ENCODE measurements at regions not wholly inside any gene's neighbourhood (a gene's known extent, or its start where the extent isn't known, plus 50 kb on each side); places are given as distances from the start of the nearest gene placed in this dataset.

DNA sequence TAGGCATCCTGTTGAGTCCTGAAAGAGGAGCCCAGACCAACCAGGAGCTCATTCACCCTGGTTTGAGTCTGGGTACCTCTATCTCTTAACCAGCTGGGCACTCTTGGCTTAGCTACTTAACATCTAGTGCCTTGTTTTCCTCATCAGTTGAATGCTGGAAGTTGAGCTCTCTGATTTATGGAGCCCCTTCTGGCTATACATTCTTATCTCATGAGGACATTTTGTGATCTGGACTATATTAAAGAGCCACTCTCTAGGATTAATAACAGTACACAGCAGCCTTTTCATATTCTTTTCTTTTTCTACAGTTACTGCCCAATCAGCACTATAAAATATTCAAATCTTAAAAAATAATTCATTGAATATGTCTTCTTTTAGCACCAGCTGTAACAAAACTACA, 296.9 kb upstream of the RUNX1 start:
- Mint-ChIP-seq H3K27me3 (ENCODE audit: low read depth) (no peaks in the 10 kb centered on the region), H3K4me3 (ENCODE audit: unreplicated experiment) (no peak overlapping the region), H3K4me1 (ENCODE audit: low read depth) (peaks cover 24% of the 10 kb centered on the region), H3K36me3 (ENCODE audit: low read depth) (no peaks in the 10 kb centered on the region), H3K27ac (ENCODE audit: unreplicated experiment) (no peak overlapping the region), H3K9me3 (ENCODE audit: low read depth) (peaks cover 5% of the 10 kb centered on the region)
- TF ChIP-seq, protein P1, sequence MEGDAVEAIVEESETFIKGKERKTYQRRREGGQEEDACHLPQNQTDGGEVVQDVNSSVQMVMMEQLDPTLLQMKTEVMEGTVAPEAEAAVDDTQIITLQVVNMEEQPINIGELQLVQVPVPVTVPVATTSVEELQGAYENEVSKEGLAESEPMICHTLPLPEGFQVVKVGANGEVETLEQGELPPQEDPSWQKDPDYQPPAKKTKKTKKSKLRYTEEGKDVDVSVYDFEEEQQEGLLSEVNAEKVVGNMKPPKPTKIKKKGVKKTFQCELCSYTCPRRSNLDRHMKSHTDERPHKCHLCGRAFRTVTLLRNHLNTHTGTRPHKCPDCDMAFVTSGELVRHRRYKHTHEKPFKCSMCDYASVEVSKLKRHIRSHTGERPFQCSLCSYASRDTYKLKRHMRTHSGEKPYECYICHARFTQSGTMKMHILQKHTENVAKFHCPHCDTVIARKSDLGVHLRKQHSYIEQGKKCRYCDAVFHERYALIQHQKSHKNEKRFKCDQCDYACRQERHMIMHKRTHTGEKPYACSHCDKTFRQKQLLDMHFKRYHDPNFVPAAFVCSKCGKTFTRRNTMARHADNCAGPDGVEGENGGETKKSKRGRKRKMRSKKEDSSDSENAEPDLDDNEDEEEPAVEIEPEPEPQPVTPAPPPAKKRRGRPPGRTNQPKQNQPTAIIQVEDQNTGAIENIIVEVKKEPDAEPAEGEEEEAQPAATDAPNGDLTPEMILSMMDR (IDR thresholded peaks at IDR 0.05): no peak
- DNase-seq (ENCODE audit: low spot score): no peak

DNA sequence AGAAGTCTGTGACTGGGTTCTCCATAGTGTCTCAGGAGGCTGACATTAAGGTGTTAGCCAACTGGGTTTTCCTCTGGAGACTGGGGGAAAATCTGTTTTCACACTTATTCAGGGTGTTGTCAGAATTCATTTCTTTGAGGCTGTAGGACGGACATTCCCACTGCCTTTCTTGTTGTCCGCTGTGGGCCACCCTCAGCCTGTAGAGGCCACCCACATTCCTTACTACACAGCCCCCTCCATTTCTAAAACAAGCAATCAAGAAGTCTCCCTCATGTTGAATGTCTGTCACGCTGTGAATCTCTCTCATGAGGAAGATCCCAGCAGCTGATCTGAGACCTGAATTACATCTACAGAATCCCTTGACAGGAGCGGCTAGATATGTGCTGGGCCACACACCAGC, 295.5 kb upstream of the RUNX1 start:
- TF ChIP-seq, protein P1 (IDR thresholded peaks at IDR 0.05): no peak
- no peaks in the 10 kb centered on the region for H3K27me3 Mint-ChIP-seq (ENCODE audit: low read depth)
- peaks cover 10% of the 10 kb centered on the region for H3K4me1 Mint-ChIP-seq (ENCODE audit: low read depth)
- H3K27ac Mint-ChIP-seq (ENCODE audit: unreplicated experiment): no peak overlapping the region
- no peak for DNase-seq (ENCODE audit: low spot score)
- H3K4me3 Mint-ChIP-seq (ENCODE audit: unreplicated experiment): no peak overlapping the region
- H3K9me3 Mint-ChIP-seq (ENCODE audit: low read depth): peaks cover 5% of the 10 kb centered on the region
- H3K36me3 Mint-ChIP-seq (ENCODE audit: low read depth): no peaks in the 10 kb centered on the region

DNA sequence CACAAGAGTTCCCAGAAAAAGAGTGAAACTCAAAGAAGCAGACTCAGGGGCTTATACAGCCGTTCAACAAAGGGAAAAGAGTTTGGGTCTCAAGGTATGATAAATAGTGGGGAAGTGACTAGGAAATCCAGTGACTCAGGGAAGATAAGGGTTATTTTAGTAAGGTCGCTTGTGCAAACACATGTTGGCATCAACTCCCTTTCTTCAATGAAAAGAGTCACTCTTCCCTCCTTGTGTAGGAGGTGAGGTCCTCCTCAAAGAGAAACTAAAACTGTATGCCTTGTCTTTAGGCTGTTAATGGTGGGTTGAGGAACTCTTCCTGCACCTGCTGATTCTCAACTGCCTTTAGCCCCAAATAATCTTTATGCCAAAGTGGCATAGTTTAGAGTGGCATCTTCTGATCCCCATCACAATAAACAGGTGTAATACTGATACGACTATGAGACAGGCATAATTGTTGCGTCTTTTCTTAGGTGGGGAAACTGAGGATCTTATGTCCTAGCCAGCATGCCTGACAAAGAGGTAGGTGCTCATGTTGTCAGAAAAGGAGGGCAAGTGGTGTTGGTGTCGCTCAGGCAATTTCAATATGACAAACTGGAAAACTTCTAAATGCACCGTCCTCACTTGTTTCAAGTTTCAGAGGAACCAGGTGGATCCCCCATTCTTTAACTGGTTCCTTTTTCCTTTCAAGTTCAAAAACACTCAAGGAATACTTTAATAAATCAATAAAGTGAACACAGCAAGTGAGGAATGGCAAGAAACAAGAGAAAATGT, 294.1 kb upstream of the RUNX1 start:
- no peak overlapping the region for H3K4me3 Mint-ChIP-seq (ENCODE audit: unreplicated experiment)
- TF ChIP-seq, protein P1 (IDR thresholded peaks at IDR 0.05): no peak
- peaks cover 5% of the 10 kb centered on the region for H3K9me3 Mint-ChIP-seq (ENCODE audit: low read depth)
- H3K27me3 Mint-ChIP-seq (ENCODE audit: low read depth): peaks cover 2% of the 10 kb centered on the region
- no peaks in the 10 kb centered on the region for H3K4me1 Mint-ChIP-seq (ENCODE audit: low read depth)
- no peak overlapping the region for H3K27ac Mint-ChIP-seq (ENCODE audit: unreplicated experiment)
- H3K36me3 Mint-ChIP-seq (ENCODE audit: low read depth): no peaks in the 10 kb centered on the region
- no peak for DNase-seq (ENCODE audit: low spot score)

DNA sequence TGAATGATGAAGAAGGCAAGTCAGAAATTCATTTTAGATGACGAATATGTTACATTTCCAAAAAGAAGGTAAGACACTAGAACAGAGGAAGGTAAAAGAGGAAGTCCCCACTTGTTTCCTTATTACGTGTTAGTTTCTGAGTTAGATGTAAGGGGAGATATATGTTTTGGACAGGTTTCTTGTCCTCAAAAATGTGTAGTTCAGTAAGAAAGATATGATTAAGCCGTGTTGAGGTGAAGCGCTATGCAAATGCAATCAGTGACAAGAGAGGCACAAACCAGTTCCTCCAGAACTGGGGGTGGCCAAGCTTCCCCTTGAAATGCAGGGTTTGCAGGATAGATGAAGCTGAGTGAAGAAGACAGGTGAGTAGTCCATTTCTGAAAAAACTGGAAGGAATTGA, 293.3 kb upstream of the RUNX1 start:
- Mint-ChIP-seq H3K4me3 (ENCODE audit: unreplicated experiment) (no peak overlapping the region), H3K9me3 (ENCODE audit: low read depth) (peaks cover 4% of the 10 kb centered on the region), H3K27me3 (ENCODE audit: low read depth) (peaks cover 2% of the 10 kb centered on the region), H3K27ac (ENCODE audit: unreplicated experiment) (no peak overlapping the region), H3K36me3 (ENCODE audit: low read depth) (no peaks in the 10 kb centered on the region), H3K4me1 (ENCODE audit: low read depth) (no peaks in the 10 kb centered on the region)
- no peak for DNase-seq (ENCODE audit: low spot score)
- TF ChIP-seq, protein P1 (IDR thresholded peaks at IDR 0.05): no peak

DNA sequence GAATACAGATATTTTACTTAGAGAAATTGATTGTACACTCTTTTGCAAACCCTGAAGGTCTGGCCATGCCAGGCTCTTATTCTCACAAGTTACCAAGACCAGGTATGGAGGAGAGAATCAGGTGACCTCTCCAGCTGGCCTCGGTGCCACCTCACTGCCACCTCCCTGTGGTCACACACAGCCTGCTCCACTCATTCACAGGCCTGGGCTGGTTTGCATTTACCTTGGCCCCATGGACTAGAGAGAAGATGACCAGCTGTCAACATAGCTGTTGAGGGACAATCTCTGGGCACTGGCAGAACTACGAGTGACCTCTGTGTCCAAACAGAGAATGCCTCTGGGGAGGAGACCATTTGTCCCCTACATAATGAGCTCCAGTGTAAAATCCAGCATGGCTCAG, 291.2 kb upstream of the RUNX1 start:
- H3K4me3 Mint-ChIP-seq (ENCODE audit: unreplicated experiment): no peak overlapping the region
- H3K9me3 Mint-ChIP-seq (ENCODE audit: low read depth): peaks cover 3% of the 10 kb centered on the region
- H3K27me3 Mint-ChIP-seq (ENCODE audit: low read depth): peaks cover 2% of the 10 kb centered on the region
- DNase-seq (ENCODE audit: low spot score): no peak
- TF ChIP-seq, protein P1 (IDR thresholded peaks at IDR 0.05): no peak
- H3K4me1 Mint-ChIP-seq (ENCODE audit: low read depth): no peaks in the 10 kb centered on the region
- no peaks in the 10 kb centered on the region for H3K36me3 Mint-ChIP-seq (ENCODE audit: low read depth)
- H3K27ac Mint-ChIP-seq (ENCODE audit: unreplicated experiment): no peak overlapping the region
